Brain microvascular endothelial cell (primary cell): ENCODE measurements at regions not wholly inside any gene's neighbourhood (a gene's known extent, or its start where the extent isn't known, plus 50 kb on each side); places are given as distances from the start of the nearest gene placed in this dataset.

Source experiments
- DNase-seq: peaks from one replicate; pipeline ENCODE4 v3.0.0-alpha.2; 2020
- H3K27ac ChIP-seq: fragments of 250-450 bp; sonication (Bioruptor Pico); 2 replicates; pipeline ENCODE4 v1.5.1; 2020; ENCODE audit warnings: mild to moderate bottlenecking, moderate library complexity
- H3K27me3 ChIP-seq: fragments of 250-450 bp; sonication (Bioruptor Pico); replicated peaks from 2 replicates; pipeline ENCODE4 v1.5.1; 2020; ENCODE audit warnings: mild to moderate bottlenecking
- H3K36me3 ChIP-seq: fragments of 250-450 bp; sonication (Bioruptor Pico); replicated peaks from 2 replicates; pipeline ENCODE4 v1.5.1; 2020; ENCODE audit warnings: mild to moderate bottlenecking
- H3K4me3 ChIP-seq: 2 replicates; pipeline ENCODE4 v1.5.1; 2011; ENCODE audit warnings: low read depth, mild to moderate bottlenecking, control low read depth, low read length, moderate library complexity
- CTCF ChIP-seq: IDR thresholded peaks from 2 replicates; pipeline ENCODE4 v1.5.1; 2011; ENCODE audit warnings: low read depth, mild to moderate bottlenecking, moderate library complexity, low read length, control low read depth, inconsistent platforms; ENCODE audit errors: missing control alignments
- in situ Hi-C: cut with HindIII; loops from 2 replicates; pipeline ENCODE4 v1.10.0; 2017; ENCODE audit warnings: low sequenced_read_pairs, low pct_ligation_motif_present

- DNase-seq = no peak
- TF ChIP-seq CTCF = no peak
- no peak overlapping the region for H3K27ac ChIP-seq
- in situ Hi-C loops = no loop called here
- H3K36me3 ChIP-seq = no peaks in the 10 kb centered on the region
- H3K4me3 ChIP-seq = no peak overlapping the region
- no peaks in the 10 kb centered on the region for H3K27me3 ChIP-seq
Observed at GRCh38 chr14:104245075-104245474, 106.7 kb downstream of the KIF26A start.

DNA sequence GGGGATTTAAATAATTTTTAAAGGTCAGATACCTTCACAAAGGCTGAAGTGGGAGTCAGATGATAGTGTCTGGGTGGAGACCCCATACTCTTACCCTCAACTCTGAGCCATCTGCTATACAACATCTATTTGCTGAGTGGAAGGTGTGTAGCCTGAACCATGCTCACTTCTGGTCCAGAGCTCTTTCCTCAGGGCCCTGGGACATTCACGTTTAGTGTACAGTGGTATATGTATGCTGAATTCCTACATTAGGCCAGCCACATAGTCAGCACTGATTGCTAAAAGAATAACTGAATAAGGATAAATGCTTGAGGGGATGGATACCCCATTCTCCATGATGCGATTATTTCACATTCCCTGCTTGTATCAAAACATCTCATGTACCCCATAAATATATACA is 107.3 kb downstream of the KIF26A start:
- Histone ChIP-seq H3K4me3 (no peak overlapping the region), H3K27ac (no peak overlapping the region), H3K27me3 (no peaks in the 10 kb centered on the region), H3K36me3 (no peaks in the 10 kb centered on the region)
- in situ Hi-C loops = no loop called here
- no peak for TF ChIP-seq CTCF
- no peak for DNase-seq

- Histone ChIP-seq H3K27ac (no peak overlapping the region), H3K4me3 (no peak overlapping the region), H3K27me3 (no peaks in the 10 kb centered on the region), H3K36me3 (no peaks in the 10 kb centered on the region)
- no peak for DNase-seq
- no peak for TF ChIP-seq CTCF
- in situ Hi-C loops = no loop called here
Observed at GRCh38 chr14:104246401-104247335, 108.3 kb downstream of the KIF26A start.

DNA sequence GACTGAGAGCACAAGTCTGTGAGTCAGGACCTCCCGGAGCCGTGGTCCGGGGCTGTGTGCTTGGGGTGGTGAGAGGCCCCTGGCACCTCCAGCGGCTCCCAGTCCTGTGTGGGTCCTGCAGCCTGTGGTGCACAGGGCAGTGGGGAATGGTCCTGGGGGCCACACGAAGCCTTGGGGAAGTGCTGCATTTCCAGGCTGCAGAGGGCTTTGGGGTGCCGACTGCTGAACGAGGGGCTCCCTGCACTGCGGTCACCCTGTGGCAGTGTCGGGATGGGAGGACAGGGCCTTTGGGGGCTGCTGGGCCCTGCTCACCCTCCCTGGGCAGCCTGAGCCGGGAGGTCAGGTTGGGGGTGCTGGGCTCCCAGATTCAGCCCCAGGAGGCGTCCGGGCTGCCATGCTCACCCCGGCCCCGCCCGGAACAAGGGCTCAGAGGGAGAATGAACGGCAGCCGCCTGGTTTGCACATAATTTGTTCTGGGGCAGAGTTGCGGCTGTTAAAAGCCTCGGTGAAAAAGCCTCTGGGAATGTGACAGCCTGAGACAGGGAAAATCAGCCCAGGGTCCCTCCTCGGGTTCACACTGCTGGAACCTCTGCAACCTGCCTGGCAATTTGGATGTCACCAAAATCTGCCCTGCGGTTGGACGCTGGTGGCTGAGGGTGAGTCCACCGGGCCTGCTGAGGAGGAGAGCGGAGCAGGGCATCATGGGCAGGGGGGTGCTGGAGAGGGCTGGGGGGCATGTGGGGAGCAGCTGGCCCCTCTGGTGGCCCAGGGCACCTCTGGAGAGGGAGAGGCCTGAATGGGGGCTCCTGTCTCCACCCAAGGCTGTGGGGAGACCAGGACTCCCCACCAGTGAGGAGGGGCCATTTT is 109.2 kb downstream of the KIF26A start:
- no peak for TF ChIP-seq CTCF
- in situ Hi-C loops = no loop called here
- no peak overlapping the region for H3K27ac ChIP-seq
- H3K4me3 ChIP-seq = no peak overlapping the region
- H3K36me3 ChIP-seq = no peaks in the 10 kb centered on the region
- no peaks in the 10 kb centered on the region for H3K27me3 ChIP-seq
- no peak for DNase-seq

GRCh38 chr14:104248203-104249055 is 110.0 kb downstream of the KIF26A start:
- no peak overlapping the region for H3K4me3 ChIP-seq
- in situ Hi-C loops = no loop called here
- H3K27me3 ChIP-seq = no peaks in the 10 kb centered on the region
- no peaks in the 10 kb centered on the region for H3K36me3 ChIP-seq
- TF ChIP-seq CTCF = no peak
- no peak overlapping the region for H3K27ac ChIP-seq
- DNase-seq = no peak
